ENCODE measurements at regions not wholly inside any gene's neighbourhood (a gene's known extent, or its start where the extent isn't known, plus 50 kb on each side); places are given as distances from the start of the nearest gene placed in this dataset.
"Not testable (repeated sequence)": the region's sequence is repeated elsewhere in the genome, so short reads cannot be mapped to it uniquely, and the experiment has no call there.

DNA sequence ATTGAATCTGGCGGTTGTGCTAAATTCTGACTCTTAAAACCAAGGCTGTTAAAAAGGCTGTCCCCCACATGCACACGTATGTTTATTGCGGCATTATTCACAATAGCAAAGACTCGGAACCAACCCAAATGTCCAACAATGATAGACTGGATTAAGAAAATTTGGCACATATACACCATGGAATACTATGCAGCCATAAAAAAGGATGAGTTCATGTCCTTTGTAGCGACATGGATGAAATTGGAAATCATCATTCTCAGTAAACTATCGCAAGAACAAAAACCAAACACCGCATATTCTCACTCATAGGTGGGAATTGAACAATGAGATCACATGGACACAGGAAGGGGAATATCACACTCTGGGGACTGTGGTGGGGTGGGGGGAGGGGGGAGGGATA is 65.4 kb downstream of the COPRS start:
- TF ChIP-seq, protein P1, sequence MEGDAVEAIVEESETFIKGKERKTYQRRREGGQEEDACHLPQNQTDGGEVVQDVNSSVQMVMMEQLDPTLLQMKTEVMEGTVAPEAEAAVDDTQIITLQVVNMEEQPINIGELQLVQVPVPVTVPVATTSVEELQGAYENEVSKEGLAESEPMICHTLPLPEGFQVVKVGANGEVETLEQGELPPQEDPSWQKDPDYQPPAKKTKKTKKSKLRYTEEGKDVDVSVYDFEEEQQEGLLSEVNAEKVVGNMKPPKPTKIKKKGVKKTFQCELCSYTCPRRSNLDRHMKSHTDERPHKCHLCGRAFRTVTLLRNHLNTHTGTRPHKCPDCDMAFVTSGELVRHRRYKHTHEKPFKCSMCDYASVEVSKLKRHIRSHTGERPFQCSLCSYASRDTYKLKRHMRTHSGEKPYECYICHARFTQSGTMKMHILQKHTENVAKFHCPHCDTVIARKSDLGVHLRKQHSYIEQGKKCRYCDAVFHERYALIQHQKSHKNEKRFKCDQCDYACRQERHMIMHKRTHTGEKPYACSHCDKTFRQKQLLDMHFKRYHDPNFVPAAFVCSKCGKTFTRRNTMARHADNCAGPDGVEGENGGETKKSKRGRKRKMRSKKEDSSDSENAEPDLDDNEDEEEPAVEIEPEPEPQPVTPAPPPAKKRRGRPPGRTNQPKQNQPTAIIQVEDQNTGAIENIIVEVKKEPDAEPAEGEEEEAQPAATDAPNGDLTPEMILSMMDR (IDR thresholded peaks at IDR 0.05) = not testable (repeated sequence)
- TF ChIP-seq POLR2A, EP300 (IDR thresholded peaks at IDR 0.05): not testable (repeated sequence)
